Endothelial cell of umbilical vein (primary cell): ENCODE measurements at regions not wholly inside any gene's neighbourhood (a gene's known extent, or its start where the extent isn't known, plus 50 kb on each side); places are given as distances from the start of the nearest gene placed in this dataset.

Experiments
- BruUV-seq: library from RNA; stranded (reverse); fragments of 400-500 nt; replicated peaks from 2 replicates; lab custom pipeline; 2021; lab: Mats Ljungman, UMichigan
- CTCF ChIA-PET: fragments of 300-600, 350-600 bp; sonication (Branson Sonifier 250); formaldehyde crosslinking; loops from one replicate; lab custom pipeline; 2021; ENCODE audit warnings: antibody characterized with exemption, inconsistent platforms; lab: Charles Lee
- POLR2A ChIA-PET: fragments of 300-600, 350-600 bp; sonication (Branson Sonifier 250); formaldehyde crosslinking; loops from one replicate; lab custom pipeline; 2021; ENCODE audit warnings: antibody characterized with exemption, inconsistent platforms; lab: Charles Lee
- DNase-seq: peaks from one replicate; pipeline ENCODE4 v3.0.0-alpha.2; 2011; ENCODE audit warnings: low read depth, low spot score
- FAIRE-seq: peaks from 2 replicates; lab custom pipeline; 2011; peaks lifted over from hg19 to GRCh38; lab: Jason Lieb, UNC
- H2AFZ ChIP-seq: 2 replicates; pipeline ENCODE4 v1.6.0; 2012; ENCODE audit warnings: low read depth, low read length, control low read depth, inconsistent platforms
- H3K27ac ChIP-seq: 2 replicates; pipeline ENCODE4 v1.5.1; 2011; ENCODE audit warnings: low read depth, mild to moderate bottlenecking, control low read depth, low read length, moderate library complexity; ENCODE audit not compliant: insufficient read depth
- H3K27me3 ChIP-seq, 2 experiments: 2 replicates each; pipeline versions ENCODE4 v1.6.0 to v1.6.1; 2011; ENCODE audit warnings: low read length in 2 of 2, mixed read lengths in 1 of 2; ENCODE audit not compliant: control insufficient read depth in 2 of 2, insufficient read depth in 2 of 2
- H3K36me3 ChIP-seq, 2 experiments: 2 replicates in 1 of 2; 3 replicates in 1 of 2; pipeline ENCODE4 v1.5.1; 2011; ENCODE audit warnings: low read length in 2 of 2, mild to moderate bottlenecking in 1 of 2, moderate library complexity in 1 of 2; ENCODE audit not compliant: control insufficient read depth in 2 of 2, insufficient read depth in 2 of 2; ENCODE audit errors: extremely low read depth in 1 of 2
- H3K4me1 ChIP-seq: 3 replicates; pipeline ENCODE4 v1.5.1; 2011; ENCODE audit warnings: mild to moderate bottlenecking, low read length; ENCODE audit not compliant: control insufficient read depth, insufficient read depth; ENCODE audit errors: extremely low read depth
- H3K4me2 ChIP-seq: 2 replicates; pipeline ENCODE4 v1.6.1; 2011; ENCODE audit warnings: low read length, control low read depth, mixed read lengths; ENCODE audit not compliant: insufficient read depth
- H3K4me3 ChIP-seq, 3 experiments: fragments of 200-600 bp in 1 of 3; sonication (generic), shearing (Covaris generic) in 1 of 3; replicated peaks in 1 of 3; 2 replicates each; pipeline ENCODE4 v1.5.1; 2011 to 2016; ENCODE audit warnings: control low read depth in 3 of 3, low read length in 3 of 3, mild to moderate bottlenecking in 2 of 3, inconsistent platforms in 1 of 3, low read depth in 1 of 3, moderate library complexity in 1 of 3; ENCODE audit not compliant: insufficient read depth in 1 of 3
- H3K79me2 ChIP-seq: 2 replicates; pipeline ENCODE4 v1.6.0; 2012; ENCODE audit warnings: low read length, inconsistent platforms; ENCODE audit not compliant: control insufficient read depth, insufficient read depth
- H3K9ac ChIP-seq: replicated peaks from 2 replicates; pipeline ENCODE3; 2011; ENCODE audit warnings: low read length, control low read depth; ENCODE audit not compliant: insufficient read depth; ENCODE audit errors: extremely low read depth
- H3K9me1 ChIP-seq: replicated peaks from 3 replicates; pipeline ENCODE4 v1.6.0; 2011; ENCODE audit warnings: mild to moderate bottlenecking, low read length; ENCODE audit not compliant: control insufficient read depth, insufficient read depth; ENCODE audit errors: extremely low read depth
- H3K9me3 ChIP-seq: replicated peaks from 2 replicates; pipeline ENCODE4 v1.5.1; 2012; ENCODE audit warnings: low read length, inconsistent platforms; ENCODE audit not compliant: control insufficient read depth, insufficient read depth
- H4K20me1 ChIP-seq: replicated peaks from 2 replicates; pipeline ENCODE3; 2011; ENCODE audit warnings: mild to moderate bottlenecking, low read length; ENCODE audit not compliant: control insufficient read depth, insufficient read depth; ENCODE audit errors: extremely low read depth
- CTCF ChIP-seq, 2 donors: IDR thresholded peaks; 1 replicate in 1 of 2; 2 replicates in 1 of 2; pipeline ENCODE4 v1.5.1; 2011; ENCODE audit warnings: low read length in 2 of 2, mild to moderate bottlenecking in 2 of 2, moderate library complexity in 2 of 2, control low read depth in 1 of 2, inconsistent platforms in 1 of 2, low read depth in 1 of 2; ENCODE audit not compliant: insufficient read depth in 1 of 2; ENCODE audit errors: extremely low read depth in 1 of 2
- EZH2 ChIP-seq: IDR thresholded peaks from 2 replicates; pipeline ENCODE4 v1.6.1; 2012; ENCODE audit warnings: borderline replicate concordance, low read depth, mild to moderate bottlenecking, moderate library complexity, low read length, inconsistent platforms; ENCODE audit not compliant: severe bottlenecking
- FOS ChIP-seq: IDR thresholded peaks from 2 replicates; pipeline ENCODE4 v1.6.1; 2011; ENCODE audit warnings: mild to moderate bottlenecking, low read length, moderate library complexity, borderline replicate concordance; ENCODE audit not compliant: insufficient read depth
- GATA2 ChIP-seq: IDR thresholded peaks from 2 replicates; pipeline ENCODE4 v1.7.0; 2011; ENCODE audit warnings: low read depth, mild to moderate bottlenecking, moderate library complexity, mixed read lengths, low read length; ENCODE audit not compliant: insufficient read length, insufficient read depth
- JUN ChIP-seq: IDR thresholded peaks from 2 replicates; pipeline ENCODE4 v1.6.1; 2011; ENCODE audit warnings: borderline replicate concordance, low read depth; ENCODE audit not compliant: insufficient read length, insufficient read depth
- MYC ChIP-seq: IDR thresholded peaks from one replicate; pipeline ENCODE4 v1.6.1; 2011; ENCODE audit warnings: mild to moderate bottlenecking, low read depth, low read length
- POLR2A ChIP-seq: IDR thresholded peaks from 2 replicates; pipeline ENCODE4 v1.6.1; 2012; ENCODE audit warnings: low read depth, mild to moderate bottlenecking, control low read depth, low read length
- POLR2AphosphoS5 ChIP-seq: IDR thresholded peaks from 2 replicates; pipeline ENCODE4 v1.6.1; 2012; ENCODE audit warnings: low read depth, mild to moderate bottlenecking, control low read depth, low read length, moderate library complexity; ENCODE audit not compliant: insufficient read depth
- dilution Hi-C: fragments of 300-500 bp; cut with MboI; formaldehyde crosslinking; loops from one replicate; pipeline ENCODE4 v1.15.0; 2019; ENCODE audit warnings: low sequenced_read_pairs; ENCODE audit not compliant: extremely low pct_ligation_motif_present
- intact Hi-C: fragments of 100-400 bp; cut with micrococcal nuclease; formaldehyde crosslinking; loops from one replicate; pipeline ENCODE4 v1.10.0; 2022
- TF ChIP-seq, protein P1 (sequence below): IDR thresholded peaks from 2 replicates; pipeline ENCODE4 v1.6.1; 2011; ENCODE audit not compliant: insufficient read depth, insufficient read length

DNA sequence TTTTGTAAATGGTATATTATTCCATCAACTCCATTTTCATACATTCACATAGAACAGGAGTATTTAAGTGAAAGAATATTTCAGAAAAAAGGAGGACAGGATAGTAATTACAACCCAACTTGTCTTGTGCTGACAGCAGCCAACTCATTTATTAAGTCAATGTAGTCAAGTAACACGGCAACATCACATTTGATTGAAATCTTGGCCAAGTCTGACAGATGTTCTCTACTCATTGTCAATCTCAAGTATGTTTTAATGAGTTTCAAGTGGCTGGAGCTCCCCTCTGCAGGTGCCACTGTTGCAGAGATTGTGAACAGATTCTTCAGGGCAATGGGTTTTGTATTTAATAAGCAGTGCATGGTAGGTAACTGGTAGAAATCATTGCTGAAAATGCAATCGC is 332.5 kb downstream of the C4orf33 start:
- H3K9ac ChIP-seq: no peak overlapping the region
- H3K4me3 ChIP-seq: no peak overlapping the region
- FAIRE-seq: no peak
- TF ChIP-seq FOS: no peak
- no peak for TF ChIP-seq EZH2
- TF ChIP-seq MYC: no peak
- TF ChIP-seq JUN: no peak
- TF ChIP-seq POLR2AphosphoS5: no peak
- TF ChIP-seq GATA2: no peak
- TF ChIP-seq, protein P1, sequence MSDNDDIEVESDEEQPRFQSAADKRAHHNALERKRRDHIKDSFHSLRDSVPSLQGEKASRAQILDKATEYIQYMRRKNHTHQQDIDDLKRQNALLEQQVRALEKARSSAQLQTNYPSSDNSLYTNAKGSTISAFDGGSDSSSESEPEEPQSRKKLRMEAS: no peak
- no peak for TF ChIP-seq CTCF (IDR thresholded peaks at IDR 0.05; ENCODE audit: extremely low read depth in 1 of 2, insufficient read depth in 1 of 2, low read depth in 1 of 2, low read length in 2 of 2)
- no peak for TF ChIP-seq POLR2A
- no peaks in the 10 kb centered on the region for H3K4me1 ChIP-seq
- dilution Hi-C loops (no loop called here), intact Hi-C loops (no loop called here)
- H3K9me1 ChIP-seq: no peaks in the 10 kb centered on the region
- CTCF ChIA-PET: interaction anchor here (1.5 to 1.6 kb wide), 2 partner anchors 9 to 12 kb away, joined by 4 to 5 read pairs; no protein-coding TSS in a partner anchor
- H3K79me2 ChIP-seq: no peaks in the 10 kb centered on the region
- DNase-seq: no peak
- no TSS peak for BruUV-seq
- no peaks in the 10 kb centered on the region for H4K20me1 ChIP-seq
- no peak overlapping the region for H3K4me2 ChIP-seq
- H3K27me3 ChIP-seq: no peaks in the 10 kb centered on the region
- H3K9me3 ChIP-seq: no peaks in the 10 kb centered on the region
- no peak overlapping the region for H3K27ac ChIP-seq
- POLR2A ChIA-PET: no interaction called here
- no peaks in the 10 kb centered on the region for H3K36me3 ChIP-seq
- H2AFZ ChIP-seq: no peak overlapping the region
